Mesendoderm (in vitro differentiated cells): ENCODE measurements at regions not wholly inside any gene's neighbourhood (a gene's known extent, or its start where the extent isn't known, plus 50 kb on each side); places are given as distances from the start of the nearest gene placed in this dataset.
A peak's percentile ranks its signal among the peaks of the same experiment; 100 is the strongest.

Experiments
- DNase-seq: peaks from one replicate; pipeline ENCODE4 v3.0.0; 2013
- H2AK5ac ChIP-seq: 2 replicates; pipeline ENCODE4 v1.6.1; 2013; ENCODE audit warnings: low read length, inconsistent platforms
- H2BK120ac ChIP-seq: 2 replicates; pipeline ENCODE4 v1.6.1; 2013; ENCODE audit warnings: low read depth, mild to moderate bottlenecking, low read length, moderate library complexity, mixed read lengths
- H2BK15ac ChIP-seq: replicated peaks from 2 replicates; pipeline ENCODE4 v1.6.1; 2013; ENCODE audit warnings: low read depth, mild to moderate bottlenecking, moderate library complexity
- H2BK5ac ChIP-seq: 2 replicates; pipeline ENCODE4 v1.6.1; 2013; ENCODE audit warnings: low read length, inconsistent platforms
- H3K18ac ChIP-seq: 2 replicates; pipeline ENCODE4 v1.6.1; 2013; ENCODE audit warnings: mild to moderate bottlenecking, low read length, mixed read lengths
- H3K23ac ChIP-seq: one replicate; pipeline ENCODE4 v1.6.1; 2013; ENCODE audit warnings: low read length
- H3K27ac ChIP-seq: 2 replicates; pipeline ENCODE4 v1.5.1; 2013; ENCODE audit warnings: low read depth, mild to moderate bottlenecking, inconsistent platforms, low read length, moderate library complexity
- H3K27me3 ChIP-seq: 2 replicates; pipeline ENCODE4 v1.6.1; 2013; ENCODE audit warnings: low read length, control low read depth, mild to moderate bottlenecking, inconsistent platforms; ENCODE audit not compliant: insufficient read depth, poor library complexity
- H3K36me3 ChIP-seq: 2 replicates; pipeline ENCODE4 v1.6.1; 2013; ENCODE audit warnings: low read length, inconsistent platforms; ENCODE audit not compliant: control insufficient read depth, insufficient read depth
- H3K4ac ChIP-seq: one replicate; pipeline ENCODE4 v1.6.1; 2013; ENCODE audit warnings: low read depth, mild to moderate bottlenecking, low read length, moderate library complexity
- H3K4me1 ChIP-seq: 2 replicates; pipeline ENCODE4 v1.6.1; 2013; ENCODE audit warnings: low read depth, low read length, inconsistent platforms; ENCODE audit not compliant: control insufficient read depth
- H3K4me2 ChIP-seq: 2 replicates; pipeline ENCODE4 v1.6.1; 2013; ENCODE audit warnings: low read length
- H3K4me3 ChIP-seq: 2 replicates; pipeline ENCODE4 v1.5.1; 2013; ENCODE audit warnings: mild to moderate bottlenecking, low read length
- H3K56ac ChIP-seq: one replicate; pipeline ENCODE4 v1.6.1; 2013; ENCODE audit warnings: low read length
- H3K79me1 ChIP-seq: 2 replicates; pipeline ENCODE4 v1.6.1; 2013; ENCODE audit warnings: low read length, inconsistent platforms
- H3K79me2 ChIP-seq: 2 replicates; pipeline ENCODE4 v1.6.1; 2013; ENCODE audit warnings: mild to moderate bottlenecking, low read length; ENCODE audit not compliant: control insufficient read depth, insufficient read depth
- H3K9ac ChIP-seq: 2 replicates; pipeline ENCODE4 v1.6.1; 2013; ENCODE audit warnings: low read length, inconsistent platforms
- H4K5ac ChIP-seq: one replicate; pipeline ENCODE4 v1.6.1; 2013; ENCODE audit warnings: low read length
- H4K8ac ChIP-seq: one replicate; pipeline ENCODE4 v1.6.1; 2013; ENCODE audit warnings: low read depth, mild to moderate bottlenecking, control low read depth, low read length, moderate library complexity
- WGBS: extraction: QIAGEN DNeasy Blood & Tissue Kit; methylation state at CpG from one replicate; pipeline ENCODE4 v1.1.7; 2013; ENCODE audit warnings: low lambda C conversion rate, missing lambda C conversion rate; ENCODE audit not compliant: insufficient coverage; ENCODE audit errors: extremely low coverage; 5-methylcytosine and 5-hydroxymethylcytosine counted together

- no peak overlapping the region for H3K23ac ChIP-seq
- no peak overlapping the region for H2BK120ac ChIP-seq
- no peaks in the 10 kb centered on the region for H3K27me3 ChIP-seq
- H4K5ac ChIP-seq: no peak overlapping the region
- no peak overlapping the region for H3K56ac ChIP-seq
- H3K9ac ChIP-seq: no peak overlapping the region
- no peaks in the 10 kb centered on the region for H3K79me2 ChIP-seq
- no CpG with 5 or more reads among the region's 9 CpGs for WGBS
- no peak overlapping the region for H3K4me2 ChIP-seq
- peaks cover 2% of the 10 kb centered on the region for H3K4me1 ChIP-seq
- no peak for DNase-seq
- no peak overlapping the region for H3K27ac ChIP-seq
- no peak overlapping the region for H4K8ac ChIP-seq
- no peak overlapping the region for H2BK15ac ChIP-seq
- H3K18ac ChIP-seq: no peak overlapping the region
- H3K4me3 ChIP-seq: no peak overlapping the region
- H3K4ac ChIP-seq: no peak overlapping the region
- H2AK5ac ChIP-seq: no peak overlapping the region
- no peaks in the 10 kb centered on the region for H3K79me1 ChIP-seq
- no peak overlapping the region for H2BK5ac ChIP-seq
- H3K36me3 ChIP-seq: no peaks in the 10 kb centered on the region
Observed at GRCh38 chr11:127451861-127452260, 451.3 kb upstream of the KIRREL3 start.

- no peak overlapping the region for H4K8ac ChIP-seq
- H3K79me1 ChIP-seq: no peaks in the 10 kb centered on the region
- no peak overlapping the region for H3K9ac ChIP-seq
- H3K27me3 ChIP-seq: no peaks in the 10 kb centered on the region
- no peaks in the 10 kb centered on the region for H3K79me2 ChIP-seq
- no peak overlapping the region for H2AK5ac ChIP-seq
- no peaks in the 10 kb centered on the region for H3K4me1 ChIP-seq
- WGBS: no CpG with 5 or more reads among the region's 10 CpGs
- no peak overlapping the region for H3K4me3 ChIP-seq
- no peak overlapping the region for H3K4me2 ChIP-seq
- no peak overlapping the region for H3K56ac ChIP-seq
- H3K27ac ChIP-seq: no peak overlapping the region
- no peak overlapping the region for H2BK15ac ChIP-seq
- no peaks in the 10 kb centered on the region for H3K36me3 ChIP-seq
- H3K23ac ChIP-seq: no peak overlapping the region
- no peak overlapping the region for H3K18ac ChIP-seq
- H2BK5ac ChIP-seq: no peak overlapping the region
- no peak for DNase-seq
- no peak overlapping the region for H2BK120ac ChIP-seq
- no peak overlapping the region for H4K5ac ChIP-seq
- H3K4ac ChIP-seq: no peak overlapping the region
Observed at GRCh38 chr11:127448101-127448500, 447.5 kb upstream of the KIRREL3 start.

DNA sequence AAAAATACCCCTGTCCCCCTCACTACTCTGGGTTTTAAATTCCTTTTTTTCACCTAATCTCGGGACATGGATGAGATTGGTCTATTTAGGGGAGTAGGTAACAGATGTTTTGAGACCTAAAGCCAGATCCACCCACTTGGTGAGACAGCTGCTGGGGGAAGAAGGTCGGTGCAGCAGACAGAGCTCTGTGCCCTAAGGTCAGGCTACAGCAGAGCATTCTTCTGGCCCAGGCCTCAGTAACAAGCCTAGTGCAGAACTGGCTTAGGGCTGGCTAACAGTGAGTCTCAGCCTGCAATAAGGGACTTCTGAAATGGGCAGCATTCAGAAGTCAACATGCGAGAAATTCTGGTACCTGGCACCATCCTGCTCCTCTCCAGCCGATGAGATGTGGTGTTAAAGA, 444.9 kb upstream of the KIRREL3 start:
- Histone ChIP-seq H2AK5ac (no peak overlapping the region), H4K5ac (no peak overlapping the region), H3K36me3 (no peaks in the 10 kb centered on the region), H2BK5ac (no peak overlapping the region), H3K27me3 (no peaks in the 10 kb centered on the region), H3K56ac (no peak overlapping the region), H3K4me1 (no peaks in the 10 kb centered on the region), H3K4me3 (no peak overlapping the region), H3K9ac (no peak overlapping the region), H3K18ac (no peak overlapping the region), H3K4me2 (no peak overlapping the region), H3K23ac (no peak overlapping the region), H3K79me2 (no peaks in the 10 kb centered on the region), H3K79me1 (no peaks in the 10 kb centered on the region), H4K8ac (no peak overlapping the region), H2BK120ac (no peak overlapping the region), H3K27ac (no peak overlapping the region), H2BK15ac (no peak overlapping the region), H3K4ac (no peak overlapping the region)
- no CpG with 5 or more reads among the region's 4 CpGs for WGBS
- DNase-seq: peak; percentile 8

- H2BK15ac ChIP-seq: no peak overlapping the region
- no peaks in the 10 kb centered on the region for H3K27me3 ChIP-seq
- H3K4me1 ChIP-seq: no peaks in the 10 kb centered on the region
- no peak overlapping the region for H3K4me3 ChIP-seq
- no peaks in the 10 kb centered on the region for H3K36me3 ChIP-seq
- H3K79me2 ChIP-seq: no peaks in the 10 kb centered on the region
- H3K23ac ChIP-seq: no peak overlapping the region
- H4K8ac ChIP-seq: no peak overlapping the region
- H2BK120ac ChIP-seq: no peak overlapping the region
- no peak overlapping the region for H3K9ac ChIP-seq
- no peak overlapping the region for H3K4me2 ChIP-seq
- DNase-seq: no peak
- no peak overlapping the region for H4K5ac ChIP-seq
- no peak overlapping the region for H2AK5ac ChIP-seq
- H3K79me1 ChIP-seq: no peaks in the 10 kb centered on the region
- H2BK5ac ChIP-seq: no peak overlapping the region
- H3K56ac ChIP-seq: no peak overlapping the region
- no peak overlapping the region for H3K18ac ChIP-seq
- WGBS: no CpG with 5 or more reads among the region's 2 CpGs
- no peak overlapping the region for H3K4ac ChIP-seq
- no peak overlapping the region for H3K27ac ChIP-seq
Observed at GRCh38 chr11:127443297-127443696, 442.7 kb upstream of the KIRREL3 start.

DNA sequence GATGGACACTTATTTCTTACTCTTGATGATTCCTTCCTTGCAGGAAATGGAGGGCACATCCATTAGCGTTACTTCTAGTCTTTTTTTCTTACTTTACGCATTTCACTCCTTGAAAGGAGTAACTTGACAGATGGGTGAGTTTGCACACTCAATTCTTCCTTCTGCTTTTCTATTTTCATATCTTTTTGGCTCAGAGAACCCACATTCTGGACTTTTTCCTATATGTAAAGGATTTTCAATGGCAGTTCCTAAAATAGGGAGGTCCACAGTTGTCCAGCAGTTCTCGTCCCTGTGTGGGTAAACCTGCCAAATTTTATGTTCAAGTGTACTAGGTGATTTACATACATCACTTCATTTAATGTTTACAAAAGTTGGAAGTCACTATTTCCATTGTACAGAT, 440.0 kb upstream of the KIRREL3 start:
- Histone ChIP-seq H3K4ac (no peak overlapping the region), H3K18ac (no peak overlapping the region), H3K79me2 (no peaks in the 10 kb centered on the region), H3K56ac (no peak overlapping the region), H3K79me1 (no peaks in the 10 kb centered on the region), H3K9ac (no peak overlapping the region), H3K36me3 (no peaks in the 10 kb centered on the region), H3K27ac (no peak overlapping the region), H2BK15ac (no peak overlapping the region), H4K5ac (no peak overlapping the region), H3K27me3 (no peaks in the 10 kb centered on the region), H2AK5ac (no peak overlapping the region), H3K4me2 (no peak overlapping the region), H4K8ac (no peak overlapping the region), H3K23ac (no peak overlapping the region), H3K4me3 (no peak overlapping the region), H3K4me1 (no peaks in the 10 kb centered on the region), H2BK120ac (no peak overlapping the region), H2BK5ac (no peak overlapping the region)
- no peak for DNase-seq
- WGBS: no CpG with 5 or more reads among the region's 3 CpGs

GRCh38 chr11:127425281-127425680, 424.7 kb upstream of the KIRREL3 start:
- Histone ChIP-seq H4K5ac (no peak overlapping the region), H2BK5ac (no peak overlapping the region), H3K4me1 (no peaks in the 10 kb centered on the region), H2BK15ac (no peak overlapping the region), H3K9ac (no peak overlapping the region), H3K56ac (no peak overlapping the region), H3K4me2 (no peak overlapping the region), H3K23ac (no peak overlapping the region), H3K18ac (no peak overlapping the region), H2AK5ac (no peak overlapping the region), H3K79me1 (no peaks in the 10 kb centered on the region), H3K4me3 (no peak overlapping the region), H4K8ac (no peak overlapping the region), H3K79me2 (no peaks in the 10 kb centered on the region), H3K4ac (no peak overlapping the region), H3K36me3 (no peaks in the 10 kb centered on the region), H2BK120ac (no peak overlapping the region), H3K27me3 (no peaks in the 10 kb centered on the region), H3K27ac (no peak overlapping the region)
- DNase-seq: no peak
- no CpG with 5 or more reads among the region's 3 CpGs for WGBS
